ENCODE measurements at regions not wholly inside any gene's neighbourhood (a gene's known extent, or its start where the extent isn't known, plus 50 kb on each side); places are given as distances from the start of the nearest gene placed in this dataset.
"Not testable (repeated sequence)": the region's sequence is repeated elsewhere in the genome, so short reads cannot be mapped to it uniquely, and the experiment has no call there.

GRCh38 chr12:40448523-40448922 lies 223.7 kb downstream of the LRRK2 start:
- TF ChIP-seq CTCF, POLR2A (IDR thresholded peaks at IDR 0.05): not testable (repeated sequence)
